ENCODE measurements at regions not wholly inside any gene's neighbourhood (a gene's known extent, or its start where the extent isn't known, plus 50 kb on each side); places are given as distances from the start of the nearest gene placed in this dataset.

GRCh38 chr13:106369858-106370257, 165.6 kb downstream of the EFNB2 start:
- Histone ChIP-seq H3K9me3 (ENCODE audit: insufficient read depth in 2 of 2, low read depth in 1 of 2, low read length in 1 of 2) (no peaks in the 10 kb centered on the region), H2BK20ac (ENCODE audit: low read length) (no peak overlapping the region), H4K91ac (replicated peaks; ENCODE audit: insufficient read length, low read length) (no peak overlapping the region), H3K56ac (replicated peaks; ENCODE audit: insufficient read length, low read depth, low read length) (no peak overlapping the region), H3K79me1 (ENCODE audit: low read depth, low read length) (no peaks in the 10 kb centered on the region), H2BK12ac (ENCODE audit: low read depth, low read length) (no peak overlapping the region), H3K4me3 (ENCODE audit: extremely low read depth in 1 of 4, insufficient read depth in 2 of 4, low read depth in 3 of 4, low read length in 4 of 4) (no peak overlapping the region), H4K20me1 (replicated peaks in 1 of 2; ENCODE audit: control insufficient read depth in 1 of 2, insufficient read depth in 2 of 2, low read length in 2 of 2) (no peaks in the 10 kb centered on the region), H2BK15ac (ENCODE audit: low read length) (no peak overlapping the region), H2AFZ (ENCODE audit: low read length) (no peak overlapping the region), H3K27me3 (replicated peaks in 1 of 4; ENCODE audit: control insufficient read depth in 3 of 4, extremely low read depth in 1 of 4, insufficient read depth in 3 of 4, low read length in 3 of 4) (no peaks in the 10 kb centered on the region), H3K4me2 (ENCODE audit: insufficient read depth in 1 of 2, low read depth in 2 of 2, low read length in 2 of 2) (no peak overlapping the region), H3K14ac (ENCODE audit: insufficient read length) (no peak overlapping the region), H3K23me2 (ENCODE audit: low read depth, low read length) (no peaks in the 10 kb centered on the region), H3K36me3 (ENCODE audit: control insufficient read depth in 2 of 4, insufficient read depth in 4 of 4, low read length in 3 of 4) (no peaks in the 10 kb centered on the region), H4K5ac (ENCODE audit: insufficient read length, low read depth, low read length) (no peak overlapping the region), H2AK5ac (ENCODE audit: low read depth, low read length) (no peak overlapping the region), H2BK5ac (ENCODE audit: low read depth, low read length) (no peak overlapping the region), H3K9ac (replicated peaks in 1 of 4; ENCODE audit: extremely low read depth in 1 of 4, low read depth in 3 of 4, low read length in 3 of 4) (no peak overlapping the region), H3K27ac (ENCODE audit: low read depth, low read length) (no peak overlapping the region), H2BK120ac (replicated peaks; ENCODE audit: low read depth, low read length) (no peak overlapping the region), H3K23ac (ENCODE audit: insufficient read length) (no peak overlapping the region), H3K4ac (replicated peaks; ENCODE audit: insufficient read length, low read depth, low read length) (no peak overlapping the region), H4K8ac (ENCODE audit: extremely low read depth, insufficient read depth, low read length) (no peak overlapping the region), H3K4me1 (replicated peaks in 1 of 4; ENCODE audit: control insufficient read depth in 3 of 4, insufficient read depth in 4 of 4, low read length in 3 of 4) (peaks cover 0 to 3% (median 0%) of the 10 kb centered on the region in 4 experiments; a peak in 1 of 7 replicates), H3K79me2 (ENCODE audit: control insufficient read depth in 1 of 2, insufficient read depth in 2 of 2, low read length in 2 of 2) (no peaks in the 10 kb centered on the region), H3K18ac (ENCODE audit: extremely low read depth, low read length) (no peak overlapping the region)
- ChIA-PET CTCF (ENCODE audit: partially characterized antibody) (interaction anchor here (0.6 to 1.1 kb wide), 4 partner anchors 17 to 285 kb away, joined by 3 to 4 read pairs (median 4); no protein-coding TSS in a partner anchor), POLR2A (ENCODE audit: partially characterized antibody) (no interaction called here)
- 88% methylated on average over 2 of the region's 2 CpGs; no CpG with 5 or more reads in 1 of the 2 experiments for WGBS, 2 experiments (ENCODE audit: extremely low coverage in 1 of 2, insufficient coverage in 1 of 2, insufficient read length in 1 of 2, insufficient replicate concordance in 2 of 2, low coverage in 1 of 2, low lambda C conversion rate in 2 of 2, missing lambda C conversion rate in 1 of 2)
- FAIRE-seq (no peak), DNase-seq (ENCODE audit: low read depth in 1 of 2, low spot score in 2 of 2) (no peak)
- TF ChIP-seq POLR2A (IDR thresholded peaks at IDR 0.05; ENCODE audit: control extremely low read depth in 1 of 2, low read depth in 2 of 2, low read length in 2 of 2), result no peak
